ENCODE measurements at regions not wholly inside any gene's neighbourhood (a gene's known extent, or its start where the extent isn't known, plus 50 kb on each side); places are given as distances from the start of the nearest gene placed in this dataset.
A peak's percentile ranks its signal among the peaks of the same experiment; 100 is the strongest.

- DNase-seq, result no peak
Measured at GRCh38 chr20:50363479-50363878, 146.7 kb upstream of the PTPN1 start.

GRCh38 chr20:50364542-50364941 is 145.6 kb upstream of the PTPN1 start:
- DNase-seq, result no peak

GRCh38 chr20:50366270-50367103 is 143.7 kb upstream of the PTPN1 start:
- peak; percentile 91 for DNase-seq

- DNase-seq, result no peak
Measured at GRCh38 chr20:50367104-50367674, 143.0 kb upstream of the PTPN1 start.

GRCh38 chr20:50367739-50368375 is 142.3 kb upstream of the PTPN1 start:
- no peak for DNase-seq

GRCh38 chr20:50368386-50368785 is 141.8 kb upstream of the PTPN1 start:
- no peak for DNase-seq

- peak; percentile 62 for DNase-seq
Measured at GRCh38 chr20:50368813-50369224, 141.4 kb upstream of the PTPN1 start.

GRCh38 chr20:50369225-50370035 is 140.8 kb upstream of the PTPN1 start:
- peak; percentile 90 for DNase-seq

- no peak for DNase-seq
Measured at GRCh38 chr20:50370036-50370566, 140.1 kb upstream of the PTPN1 start.

GRCh38 chr20:50371878-50372769 is 138.1 kb upstream of the PTPN1 start:
- peak; percentile 95 for DNase-seq

GRCh38 chr20:50372770-50373088 is 137.5 kb upstream of the PTPN1 start:
- no peak for DNase-seq

- DNase-seq, result no peak
Measured at GRCh38 chr20:50373674-50374286, 136.4 kb upstream of the PTPN1 start.

GRCh38 chr20:50374541-50375078 is 135.6 kb upstream of the PTPN1 start:
- no peak for DNase-seq

- no peak for DNase-seq
Measured at GRCh38 chr20:50376179-50376887, 133.8 kb upstream of the PTPN1 start.

- DNase-seq, result no peak
Measured at GRCh38 chr20:50376888-50377459, 133.2 kb upstream of the PTPN1 start.

- DNase-seq, result no peak
Measured at GRCh38 chr20:50378170-50379000, 131.8 kb upstream of the PTPN1 start.

- no peak for DNase-seq
Measured at GRCh38 chr20:50379049-50379990, 130.9 kb upstream of the PTPN1 start.

Measured in NCI-H510A treated with DMSO at 0.1 percent for 48 hours (cell line).